ENCODE measurements at regions not wholly inside any gene's neighbourhood (a gene's known extent, or its start where the extent isn't known, plus 50 kb on each side); places are given as distances from the start of the nearest gene placed in this dataset.

- no peaks in the 10 kb centered on the region for H3K27me3 ChIP-seq (ENCODE audit: control insufficient read depth, insufficient read depth, low read length)
- WGBS (ENCODE audit: insufficient coverage) = 86% methylated on average over 2 of the region's 3 CpGs
- H3K36me3 ChIP-seq (ENCODE audit: control insufficient read depth, insufficient read depth, low read length) = no peaks in the 10 kb centered on the region
- peak in 2 of 6 donors; percentile 44 to 82 for DNase-seq (ENCODE audit: low read depth in 4 of 6, low spot score in 6 of 6)
- no peaks in the 10 kb centered on the region for H3K9me3 ChIP-seq (ENCODE audit: control insufficient read depth, insufficient read depth, low read length)
- no peaks in the 10 kb centered on the region for H3K4me1 ChIP-seq (ENCODE audit: control insufficient read depth, insufficient read depth, low read length)
- H3K27ac ChIP-seq (ENCODE audit: low read depth, low read length) = no peak overlapping the region
- no peak overlapping the region for H3K4me3 ChIP-seq (ENCODE audit: low read depth, low read length)
Measured at GRCh38 chr4:111773858-111774257, 371.4 kb upstream of the FAM241A start.

- Histone ChIP-seq H3K36me3 (ENCODE audit: control insufficient read depth, insufficient read depth, low read length) (no peaks in the 10 kb centered on the region), H3K4me1 (ENCODE audit: control insufficient read depth, insufficient read depth, low read length) (no peaks in the 10 kb centered on the region), H3K9me3 (ENCODE audit: control insufficient read depth, insufficient read depth, low read length) (no peaks in the 10 kb centered on the region), H3K27me3 (ENCODE audit: control insufficient read depth, insufficient read depth, low read length) (no peaks in the 10 kb centered on the region), H3K27ac (ENCODE audit: low read depth, low read length) (no peak overlapping the region), H3K4me3 (ENCODE audit: low read depth, low read length) (no peak overlapping the region)
- 83% methylated on average over 3 of the region's 4 CpGs for WGBS (ENCODE audit: insufficient coverage)
- no peak for DNase-seq (ENCODE audit: low read depth in 4 of 6, low spot score in 6 of 6)
Measured at GRCh38 chr4:111775556-111776297, 369.5 kb upstream of the FAM241A start.

- DNase-seq (ENCODE audit: low read depth in 4 of 6, low spot score in 6 of 6) = no peak
- Histone ChIP-seq H3K9me3 (ENCODE audit: control insufficient read depth, insufficient read depth, low read length) (no peaks in the 10 kb centered on the region), H3K4me3 (ENCODE audit: low read depth, low read length) (no peak overlapping the region), H3K36me3 (ENCODE audit: control insufficient read depth, insufficient read depth, low read length) (no peaks in the 10 kb centered on the region), H3K27ac (ENCODE audit: low read depth, low read length) (no peak overlapping the region), H3K4me1 (ENCODE audit: control insufficient read depth, insufficient read depth, low read length) (no peaks in the 10 kb centered on the region), H3K27me3 (ENCODE audit: control insufficient read depth, insufficient read depth, low read length) (no peaks in the 10 kb centered on the region)
- no CpG with 5 or more reads among the region's 1 CpG for WGBS (ENCODE audit: insufficient coverage)
Measured at GRCh38 chr4:111776561-111776960, 368.7 kb upstream of the FAM241A start.

- H3K27ac ChIP-seq (ENCODE audit: low read depth, low read length) = no peak overlapping the region
- no peaks in the 10 kb centered on the region for H3K27me3 ChIP-seq (ENCODE audit: control insufficient read depth, insufficient read depth, low read length)
- no peaks in the 10 kb centered on the region for H3K36me3 ChIP-seq (ENCODE audit: control insufficient read depth, insufficient read depth, low read length)
- WGBS (ENCODE audit: insufficient coverage) = no CpG with 5 or more reads among the region's 1 CpG
- no peaks in the 10 kb centered on the region for H3K9me3 ChIP-seq (ENCODE audit: control insufficient read depth, insufficient read depth, low read length)
- no peak for DNase-seq (ENCODE audit: low read depth in 4 of 6, low spot score in 6 of 6)
- H3K4me1 ChIP-seq (ENCODE audit: control insufficient read depth, insufficient read depth, low read length) = no peaks in the 10 kb centered on the region
- no peak overlapping the region for H3K4me3 ChIP-seq (ENCODE audit: low read depth, low read length)
Measured at GRCh38 chr4:111778543-111778942, 366.7 kb upstream of the FAM241A start.

GRCh38 chr4:111780965-111781364 is 364.3 kb upstream of the FAM241A start:
- Histone ChIP-seq H3K27ac (ENCODE audit: low read depth, low read length) (no peak overlapping the region), H3K4me3 (ENCODE audit: low read depth, low read length) (no peak overlapping the region), H3K9me3 (ENCODE audit: control insufficient read depth, insufficient read depth, low read length) (no peaks in the 10 kb centered on the region), H3K36me3 (ENCODE audit: control insufficient read depth, insufficient read depth, low read length) (no peaks in the 10 kb centered on the region), H3K27me3 (ENCODE audit: control insufficient read depth, insufficient read depth, low read length) (no peaks in the 10 kb centered on the region), H3K4me1 (ENCODE audit: control insufficient read depth, insufficient read depth, low read length) (no peaks in the 10 kb centered on the region)
- WGBS (ENCODE audit: insufficient coverage) = no CpG with 5 or more reads among the region's 2 CpGs
- DNase-seq (ENCODE audit: low read depth in 4 of 6, low spot score in 6 of 6) = no peak

GRCh38 chr4:111781611-111782010 is 363.6 kb upstream of the FAM241A start:
- Histone ChIP-seq H3K27me3 (ENCODE audit: control insufficient read depth, insufficient read depth, low read length) (no peaks in the 10 kb centered on the region), H3K4me1 (ENCODE audit: control insufficient read depth, insufficient read depth, low read length) (no peaks in the 10 kb centered on the region), H3K27ac (ENCODE audit: low read depth, low read length) (no peak overlapping the region), H3K4me3 (ENCODE audit: low read depth, low read length) (no peak overlapping the region), H3K9me3 (ENCODE audit: control insufficient read depth, insufficient read depth, low read length) (no peaks in the 10 kb centered on the region), H3K36me3 (ENCODE audit: control insufficient read depth, insufficient read depth, low read length) (no peaks in the 10 kb centered on the region)
- DNase-seq (ENCODE audit: low read depth in 4 of 6, low spot score in 6 of 6) = no peak
- WGBS (ENCODE audit: insufficient coverage) = 91% methylated on average over 4 of the region's 5 CpGs

GRCh38 chr4:111788099-111788498 is 357.2 kb upstream of the FAM241A start:
- H3K4me1 ChIP-seq (ENCODE audit: control insufficient read depth, insufficient read depth, low read length) = peaks cover 7% of the 10 kb centered on the region
- DNase-seq (ENCODE audit: low read depth in 4 of 6, low spot score in 6 of 6) = peak in 2 of 6 donors; percentile 30 to 73
- no peaks in the 10 kb centered on the region for H3K9me3 ChIP-seq (ENCODE audit: control insufficient read depth, insufficient read depth, low read length)
- no peaks in the 10 kb centered on the region for H3K36me3 ChIP-seq (ENCODE audit: control insufficient read depth, insufficient read depth, low read length)
- H3K4me3 ChIP-seq (ENCODE audit: low read depth, low read length) = peak overlapping the region; percentile 40
- 7% methylated on average over 9 of the region's 21 CpGs for WGBS (ENCODE audit: insufficient coverage)
- H3K27ac ChIP-seq (ENCODE audit: low read depth, low read length) = no peak overlapping the region
- H3K27me3 ChIP-seq (ENCODE audit: control insufficient read depth, insufficient read depth, low read length) = peaks cover 2% of the 10 kb centered on the region

GRCh38 chr4:111789901-111790640 is 355.2 kb upstream of the FAM241A start:
- WGBS (ENCODE audit: insufficient coverage) = no CpG with 5 or more reads among the region's 5 CpGs
- H3K27ac ChIP-seq (ENCODE audit: low read depth, low read length) = no peak overlapping the region
- peaks cover 2% of the 10 kb centered on the region for H3K27me3 ChIP-seq (ENCODE audit: control insufficient read depth, insufficient read depth, low read length)

GRCh38 chr4:111792632-111793031 is 352.6 kb upstream of the FAM241A start:
- peak in 2 of 6 donors; percentile 41 to 46 for DNase-seq (ENCODE audit: low read depth in 4 of 6, low spot score in 6 of 6)
- Histone ChIP-seq H3K4me3 (ENCODE audit: low read depth, low read length) (no peak overlapping the region), H3K27ac (ENCODE audit: low read depth, low read length) (no peak overlapping the region), H3K36me3 (ENCODE audit: control insufficient read depth, insufficient read depth, low read length) (no peaks in the 10 kb centered on the region), H3K4me1 (ENCODE audit: control insufficient read depth, insufficient read depth, low read length) (peaks cover 7% of the 10 kb centered on the region), H3K27me3 (ENCODE audit: control insufficient read depth, insufficient read depth, low read length) (peaks cover 2% of the 10 kb centered on the region), H3K9me3 (ENCODE audit: control insufficient read depth, insufficient read depth, low read length) (no peaks in the 10 kb centered on the region)
- 0% methylated on average over 1 of the region's 1 CpG for WGBS (ENCODE audit: insufficient coverage)

More at GRCh38 chr4:111789901-111790640, 355.2 kb upstream of the FAM241A start:
- H3K4me3 ChIP-seq (ENCODE audit: low read depth, low read length) = no peak overlapping the region
- H3K9me3 ChIP-seq (ENCODE audit: control insufficient read depth, insufficient read depth, low read length) = no peaks in the 10 kb centered on the region
- H3K36me3 ChIP-seq (ENCODE audit: control insufficient read depth, insufficient read depth, low read length) = no peaks in the 10 kb centered on the region
- DNase-seq (ENCODE audit: low read depth in 4 of 6, low spot score in 6 of 6) = no peak
- peaks cover 7% of the 10 kb centered on the region for H3K4me1 ChIP-seq (ENCODE audit: control insufficient read depth, insufficient read depth, low read length)
